ENCODE measurements at regions not wholly inside any gene's neighbourhood (a gene's known extent, or its start where the extent isn't known, plus 50 kb on each side); places are given as distances from the start of the nearest gene placed in this dataset.

DNA sequence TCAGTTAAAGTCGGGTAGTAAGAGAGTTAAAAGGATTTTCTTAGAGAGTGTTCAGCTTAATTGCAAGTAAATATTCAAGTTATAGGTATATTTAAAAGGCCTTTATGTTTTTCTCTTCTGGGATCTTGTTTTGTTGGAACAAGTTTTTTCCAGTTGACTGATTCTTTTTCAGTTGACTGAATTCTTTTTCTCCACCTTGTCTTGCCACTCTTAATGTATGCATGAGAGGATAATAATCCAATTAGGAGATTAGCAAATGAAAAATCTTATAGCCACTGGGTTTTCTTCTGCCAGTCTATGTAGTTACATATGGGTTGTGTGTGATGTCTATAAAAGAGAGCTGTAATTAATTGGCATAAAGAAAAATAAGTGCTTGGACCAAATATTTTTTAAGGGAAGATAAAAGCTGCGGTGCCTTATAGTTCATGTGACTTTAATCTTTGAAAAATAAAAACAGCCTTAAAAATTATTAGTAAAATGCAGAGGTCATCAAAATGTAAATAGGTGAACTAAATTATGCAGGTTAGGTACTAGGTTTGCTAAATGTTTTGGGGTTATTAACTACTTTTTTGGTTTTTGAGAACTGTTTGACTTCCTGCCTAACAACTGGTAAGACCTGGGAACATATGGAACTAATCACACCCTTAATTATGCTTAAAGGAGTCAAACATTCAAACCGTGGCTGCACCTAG, 367.2 kb downstream of the HTR1B start:
- TF ChIP-seq, protein P1, sequence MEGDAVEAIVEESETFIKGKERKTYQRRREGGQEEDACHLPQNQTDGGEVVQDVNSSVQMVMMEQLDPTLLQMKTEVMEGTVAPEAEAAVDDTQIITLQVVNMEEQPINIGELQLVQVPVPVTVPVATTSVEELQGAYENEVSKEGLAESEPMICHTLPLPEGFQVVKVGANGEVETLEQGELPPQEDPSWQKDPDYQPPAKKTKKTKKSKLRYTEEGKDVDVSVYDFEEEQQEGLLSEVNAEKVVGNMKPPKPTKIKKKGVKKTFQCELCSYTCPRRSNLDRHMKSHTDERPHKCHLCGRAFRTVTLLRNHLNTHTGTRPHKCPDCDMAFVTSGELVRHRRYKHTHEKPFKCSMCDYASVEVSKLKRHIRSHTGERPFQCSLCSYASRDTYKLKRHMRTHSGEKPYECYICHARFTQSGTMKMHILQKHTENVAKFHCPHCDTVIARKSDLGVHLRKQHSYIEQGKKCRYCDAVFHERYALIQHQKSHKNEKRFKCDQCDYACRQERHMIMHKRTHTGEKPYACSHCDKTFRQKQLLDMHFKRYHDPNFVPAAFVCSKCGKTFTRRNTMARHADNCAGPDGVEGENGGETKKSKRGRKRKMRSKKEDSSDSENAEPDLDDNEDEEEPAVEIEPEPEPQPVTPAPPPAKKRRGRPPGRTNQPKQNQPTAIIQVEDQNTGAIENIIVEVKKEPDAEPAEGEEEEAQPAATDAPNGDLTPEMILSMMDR (conservative IDR thresholded peaks at IDR 0.05): no peak
- no peak for TF ChIP-seq EZH2 (IDR thresholded peaks at IDR 0.05; ENCODE audit: low read depth)
